HepG2 (cell line): ENCODE measurements at regions not wholly inside any gene's neighbourhood (a gene's known extent, or its start where the extent isn't known, plus 50 kb on each side); places are given as distances from the start of the nearest gene placed in this dataset.

Experiments used
- ATAC-seq: fragments of 200-7000 bp; cut with Tn5 transposase; 3 replicates; pipeline ENCODE4 v1.9.1; 2020; ENCODE audit warnings: mild to moderate bottlenecking, moderate library complexity
- BruUV-seq: library from RNA; stranded (reverse); fragments of 400-500 nt; replicated peaks from 2 replicates; lab custom pipeline; 2021; lab: Mats Ljungman, UMichigan
- CTCF ChIA-PET: fragments of 300-600 bp; formaldehyde crosslinking; extraction: SDS; loops from one replicate; lab custom pipeline; 2021; ENCODE audit warnings: low total read pairs, inconsistent platforms, low intra/inter-chr PET ratio; lab: Yijun Ruan, JAX
- POLR2A ChIA-PET: fragments of 350-600 bp; sonication (Branson Sonifier 250); formaldehyde crosslinking; loops from one replicate; lab custom pipeline; 2020; ENCODE audit warnings: antibody characterized with exemption, inconsistent platforms; lab: Yijun Ruan, JAX
- DNase-seq: peaks from one replicate; pipeline ENCODE4 v3.0.0-alpha.2; 2015; ENCODE audit warnings: low spot score
- FAIRE-seq: peaks from 3 replicates; lab custom pipeline; 2011; peaks lifted over from hg19 to GRCh38; lab: Jason Lieb, UNC
- H2AFZ ChIP-seq: one replicate; pipeline ENCODE4 v1.6.1; 2011; ENCODE audit warnings: low read length, inconsistent platforms
- H3K27ac ChIP-seq: fragments of 300-600 bp; 3 replicates; pipeline ENCODE4 v1.8.0; 2011; ENCODE audit warnings: mixed run types, mild to moderate bottlenecking, mixed read lengths, low read length, inconsistent platforms; ENCODE audit not compliant: insufficient read depth; ENCODE audit errors: extremely low read length
- H3K27me3 ChIP-seq, 2 experiments: fragments of 200-600 bp in 1 of 2; 2 replicates in 1 of 2; 3 replicates in 1 of 2; pipeline versions ENCODE4 v1.6.0 to v1.8.0; 2011; ENCODE audit warnings: low read length in 2 of 2, mild to moderate bottlenecking in 2 of 2, moderate library complexity in 2 of 2, inconsistent platforms in 1 of 2; ENCODE audit not compliant: insufficient read depth in 2 of 2, control insufficient read depth in 1 of 2
- H3K36me3 ChIP-seq, 2 experiments: fragments of 200-600 bp in 1 of 2; replicated peaks in 1 of 2; 2 replicates in 1 of 2; 3 replicates in 1 of 2; pipeline versions ENCODE4 v1.5.1 to v1.8.0; 2011; ENCODE audit warnings: low read length in 2 of 2, inconsistent platforms in 1 of 2; ENCODE audit not compliant: insufficient read depth in 2 of 2, control insufficient read depth in 1 of 2
- H3K4me1 ChIP-seq: 2 replicates; pipeline ENCODE4 v1.5.1; 2012; ENCODE audit warnings: low read length, inconsistent platforms; ENCODE audit not compliant: insufficient read depth
- H3K4me2 ChIP-seq: 2 replicates; pipeline ENCODE4 v1.6.0; 2011; ENCODE audit warnings: low read depth, low read length, inconsistent platforms
- H3K4me3 ChIP-seq, 3 experiments: fragments of 200-600 bp in 1 of 3; sonication (generic), shearing (Covaris generic) in 1 of 3; replicated peaks in 1 of 3; 2 replicates each; pipeline ENCODE4 v1.5.1; 2011 to 2016; ENCODE audit warnings: low read length in 3 of 3, inconsistent platforms in 2 of 3, low read depth in 2 of 3, mild to moderate bottlenecking in 2 of 3, control low read depth in 1 of 3, mixed read lengths in 1 of 3; ENCODE audit not compliant: insufficient read depth in 1 of 3
- H3K79me2 ChIP-seq: one replicate; pipeline ENCODE4 v1.6.1; 2011; ENCODE audit warnings: low read length, inconsistent platforms; ENCODE audit not compliant: insufficient read depth
- H3K9ac ChIP-seq: 2 replicates; pipeline ENCODE4 v1.6.0; 2011; ENCODE audit warnings: mild to moderate bottlenecking, low read depth, low read length, inconsistent platforms; ENCODE audit not compliant: insufficient read depth
- H3K9me3 ChIP-seq: 2 replicates; pipeline ENCODE4 v1.5.1; 2012; ENCODE audit warnings: mild to moderate bottlenecking, low read length
- H4K20me1 ChIP-seq: 2 replicates; pipeline ENCODE4 v1.6.0; 2011; ENCODE audit warnings: inconsistent platforms, mild to moderate bottlenecking, low read length, moderate library complexity; ENCODE audit not compliant: insufficient read depth
- AKAP8 ChIP-seq: sonication (generic); formaldehyde crosslinking; IDR thresholded peaks from 2 replicates; pipeline ENCODE4 v1.5.1; 2020; ENCODE audit warnings: mild to moderate bottlenecking, missing genetic modification reagents
- HES4 ChIP-seq: sonication (generic); formaldehyde crosslinking; IDR thresholded peaks from 2 replicates; pipeline ENCODE4 v1.9.0; 2021; ENCODE audit warnings: mild to moderate bottlenecking, missing genetic modification reagents, borderline replicate concordance
- MED8 ChIP-seq: sonication (generic); formaldehyde crosslinking; IDR thresholded peaks from 2 replicates; pipeline ENCODE4 v1.8.1; 2023; ENCODE audit warnings: mild to moderate bottlenecking, missing genetic modification reagents; ENCODE audit not compliant: insufficient replicate concordance
- MEIS2 ChIP-seq: sonication (generic); formaldehyde crosslinking; IDR thresholded peaks from 2 replicates; pipeline ENCODE4 v1.9.0; 2021; ENCODE audit warnings: mild to moderate bottlenecking, missing genetic modification reagents
- PLRG1 ChIP-seq: fragments of 450-650 bp; conservative IDR thresholded peaks from 2 replicates; pipeline ENCODE4 v1.6.1; 2016
- SALL2 ChIP-seq: sonication (generic); formaldehyde crosslinking; IDR thresholded peaks from 2 replicates; pipeline ENCODE4 v1.8.1; 2023; ENCODE audit warnings: mild to moderate bottlenecking, missing genetic modification reagents, inconsistent platforms
- TRIM22 ChIP-seq: fragments of 450-650 bp; IDR thresholded peaks from 2 replicates; pipeline ENCODE4 v1.6.1; 2017
- ZBTB1 ChIP-seq: sonication (generic); formaldehyde crosslinking; IDR thresholded peaks from 2 replicates; pipeline ENCODE4 v1.4.0; 2020; ENCODE audit warnings: missing genetic modification reagents, borderline replicate concordance
- ZFP90 ChIP-seq: sonication (generic); formaldehyde crosslinking; IDR thresholded peaks from 2 replicates; pipeline ENCODE4 v1.8.0; 2022; ENCODE audit warnings: missing genetic modification reagents, mild to moderate bottlenecking, inconsistent platforms, borderline replicate concordance
- ZNF260 ChIP-seq: sonication (generic); formaldehyde crosslinking; IDR thresholded peaks from 2 replicates; pipeline ENCODE4 v1.4.0; 2020; ENCODE audit warnings: missing genetic modification reagents, low read depth, mild to moderate bottlenecking, borderline replicate concordance
- ZNF282 ChIP-seq: fragments of 450-650 bp; IDR thresholded peaks from 2 replicates; pipeline ENCODE4 v1.6.1; 2018; ENCODE audit not compliant: partially characterized antibody
- ZNF326 ChIP-seq: sonication (generic); formaldehyde crosslinking; IDR thresholded peaks from 2 replicates; pipeline ENCODE4 v1.4.0; 2020; ENCODE audit warnings: missing genetic modification reagents, borderline replicate concordance
- ZNF660 ChIP-seq: sonication (generic); formaldehyde crosslinking; IDR thresholded peaks from 2 replicates; pipeline ENCODE4 v1.5.1; 2020; ENCODE audit warnings: mild to moderate bottlenecking, low read depth, missing genetic modification reagents, borderline replicate concordance
- ZNF674 ChIP-seq: sonication (generic); formaldehyde crosslinking; IDR thresholded peaks from 2 replicates; pipeline ENCODE4 v1.5.0; 2020; ENCODE audit warnings: low read depth, mild to moderate bottlenecking, missing genetic modification reagents
- ZNF75D ChIP-seq: sonication (generic); formaldehyde crosslinking; IDR thresholded peaks from 2 replicates; pipeline ENCODE4 v1.8.1; 2023; ENCODE audit warnings: missing genetic modification reagents, mild to moderate bottlenecking, borderline replicate concordance
- ZSCAN31 ChIP-seq: sonication (generic); formaldehyde crosslinking; IDR thresholded peaks from 2 replicates; pipeline ENCODE4 v1.5.0; 2020; ENCODE audit warnings: low read depth, mild to moderate bottlenecking, missing genetic modification reagents
- WGBS: methylation state at CpG from one replicate; pipeline ENCODE4 v1.1.6; 2017; ENCODE audit warnings: low lambda C conversion rate; 5-methylcytosine and 5-hydroxymethylcytosine counted together
- in situ Hi-C: cut with HindIII; loops from 2 replicates; pipeline ENCODE4 v1.10.0; 2017; ENCODE audit warnings: low pct_unique_long_range_greater_than_20kb; ENCODE audit not compliant: extremely low pct_ligation_motif_present
- intact Hi-C: fragments of 100-400 bp; cut with micrococcal nuclease; formaldehyde crosslinking; loops from one replicate; pipeline ENCODE4 v1.10.0; 2022; ENCODE audit not compliant: unreplicated experiment

- TF ChIP-seq ZBTB1 (CRISPR knock-in tag) (no peak), MED8 (CRISPR knock-in tag) (no peak), ZSCAN31 (CRISPR knock-in tag) (no peak)
Measured at GRCh38 chr2:37740164-37740739, 68.8 kb upstream of the CDC42EP3 start (continued).

GRCh38 chr2:37742286-37742685 lies 70.8 kb upstream of the CDC42EP3 start:
- no peaks in the 10 kb centered on the region for H3K79me2 ChIP-seq
- intact Hi-C loops = no loop called here
- no peak overlapping the region for H3K9ac ChIP-seq
- no peaks in the 10 kb centered on the region for H3K36me3 ChIP-seq
- WGBS = 4% methylated on average over 4 of the region's 4 CpGs
- TF ChIP-seq ZNF260 (CRISPR knock-in tag) = no peak
- no peak for TF ChIP-seq ZNF326 (CRISPR knock-in tag)
- no peak for TF ChIP-seq ZNF660
- no peak for TF ChIP-seq TRIM22
- TF ChIP-seq MEIS2 (CRISPR knock-in tag) = no peak
- TF ChIP-seq ZFP90 (CRISPR knock-in tag) = no peak
- TF ChIP-seq SALL2 (CRISPR knock-in tag) = no peak
- TF ChIP-seq ZNF282 = no peak
- TF ChIP-seq PLRG1 = no peak
- no peak for TF ChIP-seq ZNF674
- no peak for TF ChIP-seq AKAP8
- TF ChIP-seq HES4 = no peak
- no peak for TF ChIP-seq ZNF75D (CRISPR knock-in tag)
- TF ChIP-seq, all 625 proteins: peak for 0
- in situ Hi-C loops = no loop called here
- FAIRE-seq (no peak), DNase-seq (no peak), ATAC-seq (no peak)
- H3K27me3 ChIP-seq = 0 out of 5 replicates have a peak, but pooled peaks cover 0 to 4% of the 10 kb centered on the region in 2 experiments
- no peak overlapping the region for H3K4me2 ChIP-seq
- no peaks in the 10 kb centered on the region for H3K9me3 ChIP-seq
- CTCF ChIA-PET = no interaction called here
- H3K27ac ChIP-seq = no peak overlapping the region
- no peaks in the 10 kb centered on the region for H4K20me1 ChIP-seq
- POLR2A ChIA-PET = no interaction called here
- no peaks in the 10 kb centered on the region for H3K4me1 ChIP-seq
- no peak overlapping the region for H2AFZ ChIP-seq
- BruUV-seq = no TSS peak
- no peak overlapping the region for H3K4me3 ChIP-seq
